Stimulated activated CD8-positive, alpha-beta memory T cell treated with anti-CD3 and anti-CD28 coated beads, Interleukin-2, amount 100 ng/mL, for 48 hours (primary cell): ENCODE measurements at regions not wholly inside any gene's neighbourhood (a gene's known extent, or its start where the extent isn't known, plus 50 kb on each side); places are given as distances from the start of the nearest gene placed in this dataset.

Experiments used
- DNase-seq, 2 donors: peaks; one replicate each; pipeline ENCODE4 v3.0.0-alpha.2; 2020; ENCODE audit warnings: low read depth in 2 of 2

DNA sequence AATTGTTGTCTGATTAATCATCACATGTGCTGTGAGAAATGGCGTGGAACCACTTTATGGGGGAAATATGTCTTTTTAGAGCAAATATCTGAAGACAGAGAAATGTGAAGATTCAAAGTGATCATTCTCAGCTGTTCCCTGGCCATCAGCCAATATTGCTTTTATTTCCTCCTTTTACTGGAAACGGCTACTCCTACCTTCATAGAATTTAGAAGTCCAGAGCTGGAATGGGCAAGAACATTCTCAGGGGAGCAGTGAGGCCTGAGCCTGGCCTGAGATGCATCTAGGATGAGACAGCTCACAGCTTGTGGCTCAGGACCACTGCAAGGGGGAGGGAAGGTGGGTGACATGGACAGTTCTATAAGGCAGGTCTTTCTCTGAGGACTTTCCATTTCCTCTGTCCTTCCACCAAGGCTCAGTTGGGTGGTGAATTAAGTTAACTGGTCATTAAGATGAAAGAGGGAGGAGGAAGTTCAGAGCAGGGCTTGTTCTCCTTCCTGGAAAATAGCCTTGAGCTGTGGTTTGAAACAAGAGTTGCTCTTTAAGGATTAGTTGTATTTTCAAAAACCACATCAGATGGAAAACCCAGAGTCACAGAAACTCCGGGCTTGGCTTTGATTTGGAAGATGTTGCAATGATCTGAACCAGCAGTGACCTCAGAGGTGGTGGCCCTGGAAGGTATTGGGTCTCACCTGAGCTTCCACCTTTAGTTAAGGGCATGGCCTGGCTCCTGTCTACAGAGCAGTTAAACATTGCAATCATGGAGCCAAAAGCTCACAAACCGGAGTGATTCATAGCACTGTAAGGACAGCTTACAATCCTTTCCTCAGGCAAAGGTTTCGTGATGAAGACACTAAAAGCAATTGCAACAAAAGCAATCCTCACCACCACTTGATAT is 144.3 kb downstream of the VAPA start:
- no peak for DNase-seq

DNA sequence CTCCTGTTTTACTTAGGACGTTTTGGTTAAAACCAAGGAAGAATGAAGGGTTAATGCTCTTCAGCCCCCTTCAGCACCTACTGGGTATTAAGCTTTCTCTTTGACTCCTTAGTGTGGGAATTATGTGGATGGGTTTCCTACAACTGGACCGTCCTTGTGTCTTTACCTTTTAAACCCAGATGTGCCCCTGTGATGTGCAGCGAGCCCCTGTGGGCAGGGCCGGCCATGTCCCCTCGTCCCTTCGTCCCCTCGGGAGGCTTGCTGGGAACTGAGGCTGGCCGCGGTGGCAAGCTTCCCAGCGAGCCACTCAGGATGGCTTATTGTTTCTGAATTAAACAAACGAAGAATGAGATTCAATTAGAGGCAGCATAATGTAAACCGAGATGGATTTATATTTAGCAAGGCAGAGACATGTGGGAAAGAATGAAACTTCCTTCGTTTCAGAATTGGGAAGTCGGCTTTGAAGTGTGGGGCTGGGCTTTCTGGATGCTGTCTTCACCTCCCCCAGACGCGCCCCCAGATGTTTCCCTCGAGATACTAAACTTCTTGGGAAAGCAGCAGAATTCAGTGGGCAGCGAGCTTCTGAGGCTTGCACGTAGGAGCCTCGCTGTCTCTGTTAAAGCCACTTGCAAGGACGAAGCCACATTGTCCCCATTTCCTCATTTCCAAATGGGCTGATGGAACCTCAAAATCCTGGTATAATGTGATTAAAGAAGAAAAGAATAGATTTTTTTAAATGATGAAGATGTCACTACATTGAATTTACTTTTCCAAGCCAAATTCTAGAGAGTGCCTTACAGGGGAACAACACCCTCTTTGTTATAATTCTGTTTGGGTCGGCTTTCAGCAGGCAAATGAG is 146.0 kb downstream of the VAPA start:
- DNase-seq: no peak

DNA sequence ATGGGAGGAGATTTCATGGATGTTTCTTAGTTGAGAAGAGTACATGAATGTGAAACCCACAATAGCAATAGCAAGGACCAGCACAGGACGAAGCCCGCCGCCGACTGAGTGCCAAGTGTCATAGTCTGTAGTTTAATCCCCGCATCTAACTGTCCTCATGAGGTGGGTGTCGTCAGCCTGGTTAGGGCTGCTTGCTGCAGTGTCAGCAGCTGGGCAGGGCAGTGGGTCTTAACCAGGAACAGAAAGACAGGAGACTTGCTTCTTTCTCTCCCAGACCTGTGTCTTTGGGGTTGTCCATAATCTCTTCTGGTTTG is 146.6 kb downstream of the VAPA start:
- DNase-seq: no peak

DNA sequence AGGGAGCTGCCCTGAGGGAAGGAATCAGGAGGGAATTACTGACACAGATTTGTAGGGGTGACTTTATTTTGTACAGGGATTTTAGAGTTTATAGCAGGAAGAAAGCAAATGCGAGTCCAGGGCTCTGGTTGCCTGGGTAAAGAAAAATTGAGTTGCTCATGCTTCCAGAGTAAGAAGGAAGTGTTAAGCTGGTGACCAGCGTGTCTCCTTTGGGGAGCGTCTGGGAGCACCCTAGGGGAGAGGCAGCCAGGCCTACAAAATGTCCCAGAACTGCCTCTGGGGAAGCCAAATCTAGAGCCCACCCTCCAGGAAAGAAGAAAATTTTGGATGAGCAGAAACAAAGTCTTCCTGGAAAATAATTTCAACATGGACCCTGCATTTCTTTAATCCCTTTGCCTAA is 147.0 kb downstream of the VAPA start:
- no peak for DNase-seq

DNA sequence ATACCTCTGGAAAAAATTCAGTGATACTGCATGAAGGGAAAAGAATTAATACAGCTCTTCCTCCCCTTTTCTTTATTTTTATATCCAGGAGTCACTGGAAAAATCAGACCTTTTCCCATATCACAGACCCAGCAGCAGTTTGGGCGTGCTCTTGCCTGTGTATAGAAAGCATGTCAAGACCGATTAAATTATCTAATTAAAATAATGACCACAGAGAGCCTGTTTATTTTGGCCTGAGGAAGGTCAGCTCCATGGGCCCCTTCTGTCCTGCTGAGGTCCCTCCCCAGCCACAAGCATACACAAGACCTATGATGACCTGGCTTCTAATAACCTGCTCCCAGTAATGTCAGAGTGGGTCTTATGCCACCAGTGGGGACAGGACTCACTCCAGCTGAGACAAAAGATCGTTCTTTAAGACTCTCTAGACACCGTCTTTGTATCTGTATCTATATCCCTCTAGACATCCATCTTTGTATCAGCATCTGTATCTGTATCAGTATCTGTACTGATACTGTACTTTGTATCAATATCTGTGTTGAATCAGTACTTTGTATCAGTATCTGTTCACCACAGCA is 147.8 kb downstream of the VAPA start:
- DNase-seq: no peak

DNA sequence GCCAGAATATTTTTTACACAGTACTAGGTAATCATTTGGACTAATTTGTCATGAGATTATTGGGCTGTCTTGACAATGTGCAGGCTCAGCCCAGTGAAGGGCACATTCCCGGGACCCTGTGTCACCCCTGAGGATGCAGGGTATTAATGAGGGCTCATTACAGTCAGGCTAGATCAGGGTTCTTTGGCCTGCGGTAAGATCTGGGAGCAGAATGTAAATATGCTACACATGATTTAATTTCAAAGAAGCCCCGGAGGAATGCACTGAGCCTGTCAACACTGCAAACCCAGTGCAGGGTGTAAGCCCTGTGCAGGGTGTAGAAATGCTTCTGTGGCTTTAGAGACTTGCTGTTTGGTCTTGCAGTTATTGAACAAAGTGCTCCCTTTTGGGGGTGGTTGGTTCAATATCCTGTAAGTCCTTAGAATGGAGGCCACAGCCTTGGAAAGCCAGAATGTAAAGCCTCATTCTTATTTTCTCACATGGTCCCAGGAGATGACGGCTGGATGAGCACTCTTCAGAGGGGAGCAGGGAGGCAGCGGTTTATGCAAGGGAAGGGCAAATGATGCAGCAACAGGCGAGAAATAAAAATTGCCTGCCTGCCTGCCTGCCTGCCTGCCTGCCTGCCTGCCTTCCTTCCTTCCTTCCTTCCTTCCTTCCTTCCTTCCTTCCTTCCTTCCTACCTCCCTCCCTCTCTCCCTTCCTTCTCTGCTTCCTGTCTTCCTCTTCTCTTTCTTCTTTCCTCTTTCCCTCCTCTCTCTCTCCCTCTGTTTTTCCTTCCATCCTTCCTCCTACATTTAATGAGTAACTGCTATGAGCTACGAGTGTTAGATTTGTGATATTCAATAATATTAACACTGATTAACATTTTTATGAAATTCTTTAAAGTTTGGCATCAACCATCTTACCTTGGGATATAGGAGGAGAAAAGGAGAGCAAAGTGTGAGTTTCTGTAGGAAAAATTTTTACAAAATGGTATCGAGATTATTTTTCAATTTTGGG is 148.8 kb downstream of the VAPA start:
- DNase-seq: no peak

DNA sequence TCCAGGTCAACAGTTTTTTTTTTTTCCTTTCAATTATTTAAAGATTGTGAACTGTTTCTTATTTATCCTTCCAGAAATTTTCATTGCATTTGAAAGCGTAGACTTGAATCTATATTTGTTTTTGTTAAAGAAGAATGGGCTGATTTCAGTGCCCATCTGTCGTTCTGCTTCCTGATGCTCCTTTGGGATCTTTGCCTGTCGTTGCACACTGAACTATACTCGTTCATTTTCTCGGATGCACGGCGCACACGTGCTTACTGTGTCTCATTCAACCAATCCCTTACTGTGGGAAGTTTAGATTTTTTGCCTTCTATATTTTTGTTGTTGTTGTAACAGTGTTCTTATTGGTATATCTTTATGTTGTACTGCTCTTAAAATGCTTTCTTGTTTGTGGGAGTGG is 149.7 kb downstream of the VAPA start:
- no peak for DNase-seq

DNA sequence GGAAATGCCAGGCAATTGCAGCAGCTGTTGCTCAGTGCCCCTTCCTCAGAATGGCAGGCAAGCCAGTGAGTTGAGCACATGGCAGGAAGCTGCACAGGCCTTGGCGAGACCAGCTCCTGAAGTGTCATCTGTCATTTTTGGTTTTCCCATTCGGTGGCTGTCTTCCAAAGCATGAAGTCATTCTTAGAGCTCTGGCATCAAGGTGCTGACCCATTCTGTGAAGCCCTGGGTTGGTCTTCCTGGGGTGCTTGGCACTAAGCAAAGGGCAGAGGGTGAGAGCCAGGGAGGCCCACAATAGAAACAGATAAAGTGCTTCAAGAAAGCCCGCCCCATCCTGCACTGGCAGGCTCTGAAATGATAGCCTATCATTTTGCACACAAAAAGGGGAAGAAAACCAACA is 150.5 kb downstream of the VAPA start:
- no peak for DNase-seq

DNA sequence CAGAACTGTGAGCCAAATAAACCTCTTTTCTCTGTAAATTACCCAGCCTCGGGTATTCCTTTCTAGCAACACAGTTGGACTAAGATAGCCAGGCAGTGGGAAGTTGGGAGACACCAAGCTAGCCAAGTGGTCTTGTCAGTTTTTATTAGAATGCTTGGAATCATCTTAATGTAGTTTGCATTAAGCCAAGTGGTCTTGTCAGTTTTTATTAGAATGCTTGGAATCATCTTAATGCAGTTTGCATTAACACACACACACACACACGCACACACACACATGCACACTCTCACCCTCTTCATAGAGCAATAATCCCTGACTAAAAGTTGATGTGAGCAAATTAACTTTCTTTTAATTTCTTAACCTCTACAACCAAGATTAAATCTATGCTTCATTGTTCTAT is 151.5 kb downstream of the VAPA start:
- DNase-seq: no peak

DNA sequence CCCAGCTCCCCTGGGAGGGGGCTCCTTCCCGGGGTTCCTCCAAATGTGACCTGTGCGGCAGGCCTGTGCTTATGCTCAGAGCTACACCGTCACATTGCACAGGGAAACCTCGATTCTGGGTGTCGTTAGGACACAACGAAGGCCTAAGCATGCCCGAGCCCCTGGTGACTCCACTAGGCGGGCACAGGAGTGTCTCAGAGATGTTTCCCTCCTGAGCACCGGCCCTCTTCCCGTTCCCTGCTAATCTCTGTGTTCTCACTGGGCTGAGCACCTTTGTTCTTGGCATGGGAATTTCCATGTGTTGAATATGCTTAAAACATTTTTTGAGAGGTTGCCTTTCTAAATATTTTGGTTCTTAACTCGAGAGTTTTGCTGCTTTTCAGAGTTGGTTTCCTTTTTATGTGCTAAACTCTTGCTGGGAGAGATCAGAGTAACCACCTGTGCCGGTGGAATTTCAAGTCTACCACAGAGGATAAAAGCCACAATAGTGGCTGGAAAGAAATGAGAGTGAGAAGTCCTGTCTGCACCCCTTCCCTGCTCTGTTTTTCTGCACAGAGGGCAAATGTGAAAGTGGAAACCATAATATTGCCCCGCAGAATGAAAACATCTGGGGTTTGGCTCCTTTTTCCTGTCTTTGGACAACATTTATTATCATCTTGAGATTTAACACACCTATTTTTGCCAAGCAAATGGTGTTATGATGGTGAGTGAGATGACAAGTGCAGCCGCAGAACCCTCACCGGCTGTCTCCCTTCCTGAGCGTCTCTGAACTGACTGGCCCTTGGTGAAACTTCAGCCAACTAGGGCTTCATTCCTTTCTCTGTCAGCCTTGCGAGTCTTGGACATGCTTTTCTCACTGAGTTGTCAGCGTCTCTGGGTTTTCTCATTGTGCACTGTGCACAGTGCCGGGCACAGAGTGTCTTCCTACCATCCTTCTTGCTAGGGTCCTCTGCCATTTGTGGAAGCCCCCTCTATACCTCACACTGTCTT is 154.1 kb downstream of the VAPA start:
- DNase-seq: no peak

DNA sequence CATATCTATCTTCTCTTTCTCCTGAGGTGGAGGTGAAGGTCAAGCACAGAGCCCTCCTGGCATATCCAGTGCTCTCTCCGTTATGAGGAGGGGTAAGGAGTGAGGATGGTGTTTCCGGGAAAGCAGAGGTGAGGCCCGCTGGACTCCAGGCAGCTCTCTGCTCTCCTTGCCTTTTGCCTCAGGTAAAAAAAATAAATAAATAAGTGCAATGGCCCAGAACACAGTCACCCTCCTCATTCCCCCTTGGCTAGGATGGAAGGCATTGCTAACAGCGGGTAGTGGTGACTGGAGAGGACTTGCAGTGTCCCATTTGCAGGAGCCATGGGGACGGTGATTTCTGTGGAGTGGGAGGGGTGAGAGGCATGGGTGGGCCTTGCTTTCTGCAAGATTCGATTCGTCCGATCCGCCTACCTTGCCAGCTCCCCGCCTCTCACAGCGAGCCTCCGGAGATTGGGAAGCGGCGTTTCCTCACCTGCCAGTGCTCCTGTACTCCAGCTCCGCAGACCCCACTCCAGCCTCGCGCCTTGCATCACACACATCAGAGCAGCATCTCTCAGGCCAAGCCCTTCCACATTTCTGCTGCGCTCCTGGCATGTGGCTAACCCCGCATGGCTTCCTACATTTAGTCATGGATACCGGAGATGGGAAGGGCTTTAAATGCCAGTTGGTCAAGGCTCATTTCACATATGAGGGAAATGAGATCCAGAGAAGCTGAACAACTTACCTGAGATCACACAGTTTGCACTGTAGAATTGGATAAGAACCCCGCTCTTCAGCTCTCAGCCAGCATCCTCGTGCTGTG is 155.2 kb downstream of the VAPA start:
- no peak for DNase-seq

DNA sequence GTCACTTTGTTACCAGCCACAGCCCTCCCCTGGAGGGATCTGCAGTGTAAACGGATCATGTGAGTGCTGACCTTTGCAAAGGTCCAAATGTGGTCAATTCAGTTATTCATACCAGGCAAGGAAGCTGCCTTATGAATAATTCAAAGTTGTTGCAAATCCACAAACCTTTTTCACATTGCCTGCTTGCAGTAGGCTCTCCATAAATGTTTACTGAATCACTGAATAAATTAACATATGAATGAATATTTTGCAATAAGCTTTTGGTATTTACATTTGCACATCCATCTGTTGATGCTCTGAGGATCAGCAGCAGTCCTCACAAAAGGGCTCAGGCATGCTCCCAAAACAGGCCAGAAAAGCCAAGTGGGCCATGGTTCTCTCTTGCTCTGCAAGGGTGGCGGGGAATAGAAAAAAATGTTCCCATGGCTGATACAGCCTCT is 156.8 kb downstream of the VAPA start:
- no peak for DNase-seq

DNA sequence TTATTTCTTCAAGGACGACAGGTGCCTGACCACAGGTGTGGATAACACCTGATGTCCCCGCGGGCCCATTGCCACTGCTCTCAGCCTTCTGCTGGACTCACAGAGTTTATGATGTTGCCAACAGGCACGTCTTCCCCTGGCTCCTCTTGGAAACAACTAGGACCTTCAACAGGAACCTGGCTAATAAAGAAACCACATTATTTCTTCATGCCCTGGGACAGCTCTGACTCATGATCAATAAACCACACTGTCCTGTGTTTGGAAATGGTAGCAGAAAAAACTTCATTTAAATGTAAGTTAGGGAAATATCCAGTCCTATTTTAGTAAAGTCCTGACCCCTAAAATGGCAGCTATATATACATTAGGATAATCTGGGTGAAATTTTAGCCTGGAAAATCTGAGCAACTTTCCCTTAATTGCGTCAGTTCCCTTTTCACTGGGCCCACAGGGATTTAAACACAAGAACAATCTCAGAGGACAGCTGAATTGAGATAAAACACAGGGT is 158.9 kb downstream of the VAPA start:
- DNase-seq: no peak

DNA sequence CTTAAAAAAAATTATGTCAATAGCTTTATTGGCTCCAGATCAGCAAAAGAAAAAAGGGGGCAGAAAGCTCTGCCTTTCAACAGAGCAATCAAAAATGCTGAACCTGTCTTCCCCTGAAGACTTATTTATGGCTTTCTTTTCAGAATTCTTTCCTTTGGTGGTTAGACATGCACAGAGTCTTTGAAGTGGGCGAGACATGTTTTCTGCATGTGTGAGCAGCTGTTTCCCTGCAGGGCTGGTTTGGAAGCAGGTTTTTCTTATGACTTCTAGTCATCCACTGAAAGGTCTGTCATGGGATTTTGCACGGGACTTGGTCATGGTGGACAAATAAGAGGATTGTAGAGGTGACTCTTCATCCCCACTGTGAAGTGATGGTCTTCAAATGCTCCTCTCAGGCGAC is 160.3 kb downstream of the VAPA start:
- no peak for DNase-seq

DNA sequence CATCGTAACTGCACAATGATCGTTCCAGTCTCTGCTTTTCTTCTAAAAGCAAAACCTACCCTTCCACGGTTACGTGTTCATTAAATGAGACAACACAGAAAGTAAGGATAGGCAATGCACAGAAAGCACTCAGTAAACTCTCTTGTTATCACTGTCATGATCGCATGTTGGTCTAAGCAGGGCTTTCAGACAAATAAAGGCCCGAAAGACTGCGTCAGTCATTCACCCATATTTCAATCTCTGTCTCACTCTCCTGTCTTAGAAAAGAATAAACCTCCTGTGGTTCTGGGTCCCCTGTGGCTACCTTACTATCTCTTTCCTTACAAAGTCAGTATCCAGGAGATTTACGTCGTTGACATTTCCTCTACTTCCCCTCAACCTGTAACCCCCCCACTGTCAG is 160.9 kb downstream of the VAPA start:
- no peak for DNase-seq

DNA sequence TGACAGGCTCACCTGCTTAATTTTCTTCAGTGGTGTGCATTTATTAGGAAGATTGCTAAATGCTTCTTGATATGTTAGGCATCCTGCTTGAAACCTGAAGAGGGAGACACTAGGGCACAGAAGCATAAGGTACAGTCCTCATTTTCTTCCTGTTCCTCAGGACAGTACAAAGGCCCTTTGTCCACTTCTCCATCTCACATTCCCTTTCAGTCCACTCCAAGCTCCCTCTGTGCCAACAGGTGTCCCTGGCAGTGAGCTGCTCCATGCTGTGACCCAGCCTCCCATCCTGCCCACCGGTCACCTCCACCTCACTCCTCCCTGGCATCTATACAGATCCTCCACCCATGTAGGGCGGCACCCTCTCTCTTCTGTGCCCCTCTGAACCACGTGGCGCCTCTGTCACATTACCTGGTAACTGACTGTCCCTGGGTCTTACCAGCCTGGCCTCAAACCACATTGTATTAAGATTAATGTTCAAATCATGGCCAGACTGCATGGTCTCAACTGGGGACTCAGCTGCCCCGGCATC is 162.8 kb downstream of the VAPA start:
- DNase-seq: no peak

DNA sequence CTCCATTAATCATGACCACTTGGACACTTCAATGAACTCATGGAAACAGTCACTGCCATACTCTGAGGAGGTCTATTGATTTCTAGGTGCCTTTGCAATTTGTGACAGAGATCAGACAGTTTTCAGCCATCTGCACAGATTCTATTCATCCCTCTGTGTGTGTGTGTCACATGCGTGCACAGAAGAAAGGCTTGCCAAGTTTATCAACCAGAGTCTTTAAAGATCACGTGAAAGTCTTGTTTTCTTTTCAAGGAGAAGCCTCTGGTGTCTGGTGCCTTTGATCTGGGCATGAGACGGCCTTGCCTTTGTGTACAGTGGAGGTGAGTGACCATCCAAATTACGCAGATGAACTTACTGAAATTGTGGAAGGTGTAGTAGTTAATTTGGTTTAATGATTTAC is 164.2 kb downstream of the VAPA start:
- no peak for DNase-seq

DNA sequence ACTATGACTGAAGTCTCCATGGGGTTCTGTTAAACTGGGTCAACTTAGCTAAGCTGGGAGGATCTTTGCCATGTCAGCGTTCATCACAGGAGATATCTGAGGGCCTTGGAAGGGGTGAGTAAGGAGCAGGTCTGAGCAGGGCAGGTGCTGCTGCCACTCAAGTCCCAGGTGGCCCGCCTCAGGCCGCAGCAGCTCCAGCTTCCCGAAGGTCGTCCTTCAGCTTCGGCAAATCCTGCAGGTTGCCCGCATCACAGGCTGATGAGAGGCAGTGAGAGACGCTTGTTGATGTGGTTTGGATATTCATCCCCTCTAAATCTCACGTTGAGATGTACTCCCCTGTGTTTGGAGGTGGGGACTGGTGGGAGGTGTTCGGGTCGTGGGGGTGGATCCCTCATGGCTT is 166.6 kb downstream of the VAPA start:
- DNase-seq: no peak

DNA sequence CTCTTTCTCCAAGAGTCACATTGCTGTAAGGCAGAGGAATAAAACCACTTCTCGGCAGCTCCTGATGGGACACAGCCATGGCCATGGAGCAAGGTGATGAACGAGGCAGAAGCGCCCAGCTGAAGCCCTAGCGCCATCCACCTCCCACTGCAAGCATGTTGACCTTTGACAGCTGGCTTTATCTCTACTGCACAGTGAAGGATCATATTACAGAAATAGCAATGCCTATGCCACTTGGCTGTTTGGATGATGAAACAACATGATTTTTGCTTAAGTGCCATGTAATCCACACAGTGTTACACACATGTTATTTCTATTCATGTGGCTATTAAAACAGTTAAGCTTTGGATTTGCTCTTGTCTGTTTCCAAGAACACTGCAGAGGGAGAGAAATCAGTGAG is 167.7 kb downstream of the VAPA start:
- DNase-seq: no peak
